Astrocyte (in vitro differentiated cells and primary cell): ENCODE measurements at regions not wholly inside any gene's neighbourhood (a gene's known extent, or its start where the extent isn't known, plus 50 kb on each side); places are given as distances from the start of the nearest gene placed in this dataset.
"Not testable (repeated sequence)": the region's sequence is repeated elsewhere in the genome, so short reads cannot be mapped to it uniquely, and the experiment has no call there.

Experiments
- DNase-seq: peaks from one replicate; pipeline ENCODE4 v3.0.0-alpha.2; 2010; ENCODE audit warnings: low read depth
- FAIRE-seq: peaks from 2 replicates; lab custom pipeline; 2011; peaks lifted over from hg19 to GRCh38; lab: Jason Lieb, UNC
- H2AFZ ChIP-seq: 2 replicates; pipeline ENCODE4 v1.6.0; 2012; ENCODE audit warnings: low read depth, low read length, inconsistent platforms
- H3K27ac ChIP-seq: 2 replicates; pipeline ENCODE4 v1.5.1; 2011; ENCODE audit warnings: low read depth, low read length, inconsistent platforms
- H3K27me3 ChIP-seq: 2 replicates; pipeline ENCODE4 v1.6.0; 2011; ENCODE audit warnings: low read length, inconsistent platforms; ENCODE audit not compliant: insufficient read depth
- H3K36me3 ChIP-seq: 2 replicates; pipeline ENCODE4 v1.5.1; 2011; ENCODE audit warnings: low read length, inconsistent platforms; ENCODE audit not compliant: insufficient read depth
- H3K4me1 ChIP-seq: 2 replicates; pipeline ENCODE4 v1.5.1; 2011; ENCODE audit warnings: low read length, inconsistent platforms; ENCODE audit not compliant: insufficient read depth
- H3K4me2 ChIP-seq: 2 replicates; pipeline ENCODE4 v1.6.0; 2012; ENCODE audit warnings: low read length, inconsistent platforms
- H3K4me3 ChIP-seq: 2 replicates; pipeline ENCODE4 v1.5.1; 2011; ENCODE audit warnings: low read depth, mild to moderate bottlenecking, low read length, inconsistent platforms; ENCODE audit not compliant: insufficient read depth
- H3K79me2 ChIP-seq: 2 replicates; pipeline ENCODE4 v1.6.0; 2012; ENCODE audit warnings: mild to moderate bottlenecking, low read length, inconsistent platforms; ENCODE audit not compliant: insufficient read depth
- H3K9ac ChIP-seq: 2 replicates; pipeline ENCODE4 v1.6.0; 2012; ENCODE audit warnings: mild to moderate bottlenecking, low read length, inconsistent platforms
- H3K9me3 ChIP-seq: 2 replicates; pipeline ENCODE4 v1.5.1; 2012; ENCODE audit warnings: low read depth, mild to moderate bottlenecking, low read length, inconsistent platforms; ENCODE audit not compliant: insufficient read depth
- H4K20me1 ChIP-seq: 2 replicates; pipeline ENCODE4 v1.6.0; 2012; ENCODE audit warnings: low read length, inconsistent platforms; ENCODE audit not compliant: insufficient read depth
- H3K27ac Mint-ChIP-seq: one replicate; pipeline ENCODE4 v1.8.0; 2021; ENCODE audit warnings: mild to moderate bottlenecking, mixed read lengths; ENCODE audit not compliant: unreplicated experiment
- H3K27me3 Mint-ChIP-seq: one replicate; pipeline ENCODE4 v1.8.0; 2021; ENCODE audit warnings: low read depth, mixed read lengths; ENCODE audit not compliant: unreplicated experiment
- H3K36me3 Mint-ChIP-seq: one replicate; pipeline ENCODE4 v1.8.0; 2021; ENCODE audit warnings: low read depth, mixed read lengths; ENCODE audit not compliant: unreplicated experiment
- H3K4me1 Mint-ChIP-seq: one replicate; pipeline ENCODE4 v1.8.0; 2021; ENCODE audit warnings: low read depth, mixed read lengths; ENCODE audit not compliant: unreplicated experiment
- H3K4me3 Mint-ChIP-seq: one replicate; pipeline ENCODE4 v1.8.0; 2021; ENCODE audit warnings: mild to moderate bottlenecking, moderate library complexity, mixed read lengths; ENCODE audit not compliant: unreplicated experiment
- H3K9me3 Mint-ChIP-seq: one replicate; pipeline ENCODE4 v1.8.0; 2021; ENCODE audit warnings: mild to moderate bottlenecking, mixed read lengths; ENCODE audit not compliant: unreplicated experiment
- EZH2 ChIP-seq: IDR thresholded peaks from 2 replicates; pipeline ENCODE4 v1.6.1; 2012; ENCODE audit warnings: mild to moderate bottlenecking, low read length, inconsistent platforms; ENCODE audit not compliant: insufficient read depth
- TF ChIP-seq, protein P1 (sequence below): IDR thresholded peaks from 2 replicates; pipeline ENCODE4 v1.5.1; 2011; ENCODE audit warnings: low read depth, mild to moderate bottlenecking, inconsistent platforms, low read length, moderate library complexity; ENCODE audit not compliant: insufficient read depth

DNA sequence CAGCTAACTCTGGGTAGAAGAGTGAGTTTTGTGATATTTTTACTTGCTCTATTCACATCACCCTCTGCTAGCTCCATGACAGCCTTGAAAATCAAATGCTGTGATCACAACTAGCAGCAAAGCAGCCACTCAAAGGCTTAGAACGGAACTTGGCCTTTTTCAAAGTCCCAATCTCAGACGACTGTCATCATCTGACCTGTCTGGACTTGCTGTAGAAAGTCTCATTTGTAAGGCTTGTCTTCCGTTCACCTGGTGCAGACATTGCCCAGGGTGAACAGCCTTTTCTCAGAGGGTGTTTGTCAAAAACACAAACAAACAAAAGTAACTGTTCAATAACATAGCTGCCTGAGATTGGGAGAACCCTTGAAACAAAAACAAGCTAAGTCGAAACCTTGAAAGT is 458.9 kb upstream of the ADARB2 start:
- FAIRE-seq (no peak), DNase-seq (no peak)
- no peaks in the 10 kb centered on the region for H4K20me1 ChIP-seq
- H3K9me3 ChIP-seq = no peaks in the 10 kb centered on the region
- H3K4me1 ChIP-seq = no peaks in the 10 kb centered on the region
- no peaks in the 10 kb centered on the region for H3K79me2 ChIP-seq
- Mint-ChIP-seq H3K4me3 (no peak overlapping the region), H3K27ac (no peak overlapping the region), H3K9me3 (peaks cover 2% of the 10 kb centered on the region), H3K4me1 (no peaks in the 10 kb centered on the region), H3K27me3 (no peaks in the 10 kb centered on the region), H3K36me3 (no peaks in the 10 kb centered on the region)
- no peak for TF ChIP-seq EZH2
- TF ChIP-seq, protein P1, sequence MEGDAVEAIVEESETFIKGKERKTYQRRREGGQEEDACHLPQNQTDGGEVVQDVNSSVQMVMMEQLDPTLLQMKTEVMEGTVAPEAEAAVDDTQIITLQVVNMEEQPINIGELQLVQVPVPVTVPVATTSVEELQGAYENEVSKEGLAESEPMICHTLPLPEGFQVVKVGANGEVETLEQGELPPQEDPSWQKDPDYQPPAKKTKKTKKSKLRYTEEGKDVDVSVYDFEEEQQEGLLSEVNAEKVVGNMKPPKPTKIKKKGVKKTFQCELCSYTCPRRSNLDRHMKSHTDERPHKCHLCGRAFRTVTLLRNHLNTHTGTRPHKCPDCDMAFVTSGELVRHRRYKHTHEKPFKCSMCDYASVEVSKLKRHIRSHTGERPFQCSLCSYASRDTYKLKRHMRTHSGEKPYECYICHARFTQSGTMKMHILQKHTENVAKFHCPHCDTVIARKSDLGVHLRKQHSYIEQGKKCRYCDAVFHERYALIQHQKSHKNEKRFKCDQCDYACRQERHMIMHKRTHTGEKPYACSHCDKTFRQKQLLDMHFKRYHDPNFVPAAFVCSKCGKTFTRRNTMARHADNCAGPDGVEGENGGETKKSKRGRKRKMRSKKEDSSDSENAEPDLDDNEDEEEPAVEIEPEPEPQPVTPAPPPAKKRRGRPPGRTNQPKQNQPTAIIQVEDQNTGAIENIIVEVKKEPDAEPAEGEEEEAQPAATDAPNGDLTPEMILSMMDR = no peak
- H3K27ac ChIP-seq = no peak overlapping the region
- no peak overlapping the region for H2AFZ ChIP-seq
- H3K9ac ChIP-seq = no peak overlapping the region
- no peak overlapping the region for H3K4me3 ChIP-seq
- no peaks in the 10 kb centered on the region for H3K36me3 ChIP-seq
- no peak overlapping the region for H3K4me2 ChIP-seq
- no peaks in the 10 kb centered on the region for H3K27me3 ChIP-seq

DNA sequence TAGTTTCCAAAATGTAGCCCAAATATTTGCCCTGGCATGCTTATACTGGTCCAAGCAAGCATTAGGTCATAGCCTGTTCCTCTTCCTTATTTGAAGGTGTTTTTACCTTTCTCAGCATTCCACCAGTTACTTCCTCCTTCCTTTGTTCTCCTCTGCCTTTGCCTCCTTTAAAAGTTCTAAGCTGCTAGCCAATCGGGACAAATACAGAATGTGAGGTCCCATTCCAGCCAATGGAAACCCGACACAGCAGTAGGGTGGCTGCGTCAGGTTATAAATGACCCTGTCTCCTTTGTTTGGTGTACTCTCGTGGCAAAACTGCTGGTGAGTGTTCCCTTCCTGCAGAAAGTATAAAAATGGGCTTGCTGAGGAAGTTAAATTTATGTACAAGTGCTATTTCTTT is 452.0 kb upstream of the ADARB2 start:
- not testable (repeated sequence) for H4K20me1 ChIP-seq, H3K36me3 Mint-ChIP-seq, H3K27me3 ChIP-seq, FAIRE-seq, H3K9me3 ChIP-seq, H2AFZ ChIP-seq, H3K4me1 Mint-ChIP-seq, H3K9ac ChIP-seq, H3K9me3 Mint-ChIP-seq, H3K27ac Mint-ChIP-seq, DNase-seq, H3K4me3 Mint-ChIP-seq, H3K27me3 Mint-ChIP-seq, H3K79me2 ChIP-seq, H3K4me2 ChIP-seq, H3K27ac ChIP-seq, H3K4me3 ChIP-seq, H3K4me1 ChIP-seq, H3K36me3 ChIP-seq

DNA sequence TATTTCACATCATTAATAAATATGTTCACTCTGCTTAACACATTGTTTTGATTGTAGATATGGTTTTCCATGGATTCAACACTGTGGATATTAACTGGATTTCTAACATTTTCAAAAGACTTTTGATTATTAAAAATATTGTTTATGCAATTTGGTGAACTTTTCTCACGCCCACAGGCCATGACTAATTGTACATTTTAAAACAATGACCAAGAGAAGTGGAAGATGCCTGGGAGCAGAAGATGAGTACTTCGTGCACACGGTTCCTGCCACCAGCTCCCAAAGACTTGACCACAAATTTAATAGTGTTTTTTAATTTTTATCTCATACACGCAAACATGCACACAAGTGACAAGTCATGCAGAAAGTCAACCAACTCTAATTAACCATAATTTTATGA is 451.0 kb upstream of the ADARB2 start:
- Histone ChIP-seq H3K4me3 (no peak overlapping the region), H3K9ac (no peak overlapping the region), H3K4me1 (no peaks in the 10 kb centered on the region), H3K9me3 (no peaks in the 10 kb centered on the region), H3K79me2 (no peaks in the 10 kb centered on the region), H3K27ac (no peak overlapping the region), H3K4me2 (no peak overlapping the region), H2AFZ (no peak overlapping the region), H3K36me3 (no peaks in the 10 kb centered on the region), H4K20me1 (no peaks in the 10 kb centered on the region), H3K27me3 (no peaks in the 10 kb centered on the region)
- FAIRE-seq = no peak
- Mint-ChIP-seq H3K36me3 (no peaks in the 10 kb centered on the region), H3K27me3 (peaks cover 2% of the 10 kb centered on the region), H3K27ac (no peak overlapping the region), H3K4me3 (no peak overlapping the region), H3K4me1 (peaks cover 6% of the 10 kb centered on the region), H3K9me3 (peaks cover 4% of the 10 kb centered on the region)
- no peak for DNase-seq
- TF ChIP-seq, protein P1 = no peak
- TF ChIP-seq EZH2 = no peak
